ENCODE measurements at regions not wholly inside any gene's neighbourhood (a gene's known extent, or its start where the extent isn't known, plus 50 kb on each side); places are given as distances from the start of the nearest gene placed in this dataset.

GRCh38 chr18:73707035-73707434, 440.6 kb downstream of the FBXO15 start:
- 85% methylated on average over 1 of the region's 1 CpG for WGBS (ENCODE audit: low lambda C conversion rate, missing lambda C conversion rate)
- no peaks in the 10 kb centered on the region for H3K9me2 ChIP-seq (replicated peaks; ENCODE audit: insufficient read depth)
- no peaks in the 10 kb centered on the region for H3K4me1 ChIP-seq (ENCODE audit: insufficient read depth)
- no peaks in the 10 kb centered on the region for H4K20me1 ChIP-seq (ENCODE audit: insufficient read depth, poor library complexity, severe bottlenecking)
- H3K79me2 ChIP-seq, result no peaks in the 10 kb centered on the region
- H3K9me3 ChIP-seq (ENCODE audit: low read depth), result no peaks in the 10 kb centered on the region
- H3K36me3 ChIP-seq (replicated peaks; ENCODE audit: insufficient read depth, low read depth), result no peaks in the 10 kb centered on the region
- no peak overlapping the region for H3K4me2 ChIP-seq
- no peaks in the 10 kb centered on the region for H3K27me3 ChIP-seq
- H3K4me3 ChIP-seq, result no peak overlapping the region
- DNase-seq (ENCODE audit: low spot score), result no peak
- no peak overlapping the region for H2AFZ ChIP-seq
- TF ChIP-seq CTCF (IDR thresholded peaks at IDR 0.05; ENCODE audit: poor library complexity), result no peak
- no peak for TF ChIP-seq EZH2phosphoT487 (IDR thresholded peaks at IDR 0.05; ENCODE audit: low read depth, severe bottlenecking, unreplicated experiment)
- TF ChIP-seq EZH2 (IDR thresholded peaks at IDR 0.05; ENCODE audit: borderline replicate concordance), result no peak
- H3K27ac ChIP-seq, result no peak overlapping the region

GRCh38 chr18:73697353-73697752, 450.3 kb downstream of the FBXO15 start:
- Histone ChIP-seq H2AFZ (no peak overlapping the region), H3K9me3 (ENCODE audit: low read depth) (no peaks in the 10 kb centered on the region), H3K4me1 (ENCODE audit: insufficient read depth) (no peaks in the 10 kb centered on the region), H3K4me3 (no peak overlapping the region), H3K27ac (no peak overlapping the region), H4K20me1 (ENCODE audit: insufficient read depth, poor library complexity, severe bottlenecking) (no peaks in the 10 kb centered on the region), H3K4me2 (no peak overlapping the region), H3K27me3 (no peaks in the 10 kb centered on the region), H3K36me3 (replicated peaks; ENCODE audit: insufficient read depth, low read depth) (no peaks in the 10 kb centered on the region), H3K9me2 (replicated peaks; ENCODE audit: insufficient read depth) (no peaks in the 10 kb centered on the region), H3K79me2 (no peaks in the 10 kb centered on the region)
- WGBS (ENCODE audit: low lambda C conversion rate, missing lambda C conversion rate), result 75% methylated on average over 4 of the region's 4 CpGs
- DNase-seq (ENCODE audit: low spot score), result no peak
- TF ChIP-seq CTCF (IDR thresholded peaks at IDR 0.05; ENCODE audit: poor library complexity) (no peak), EZH2 (IDR thresholded peaks at IDR 0.05; ENCODE audit: borderline replicate concordance) (no peak), EZH2phosphoT487 (IDR thresholded peaks at IDR 0.05; ENCODE audit: low read depth, severe bottlenecking, unreplicated experiment) (no peak)

GRCh38 chr18:73696698-73697097, 450.9 kb downstream of the FBXO15 start:
- Histone ChIP-seq H3K27me3 (no peaks in the 10 kb centered on the region), H2AFZ (no peak overlapping the region)

More at GRCh38 chr18:73696698-73697097, 450.9 kb downstream of the FBXO15 start:
- 60% methylated on average over 1 of the region's 1 CpG for whole genome bisulfite sequencing (ENCODE audit: low lambda C conversion rate, missing lambda C conversion rate)
- no peaks in the 10 kb centered on the region for H3K4me1 ChIP-seq (ENCODE audit: insufficient read depth)
- no peaks in the 10 kb centered on the region for H3K9me3 ChIP-seq (ENCODE audit: low read depth)
- no peaks in the 10 kb centered on the region for H3K36me3 ChIP-seq (replicated peaks; ENCODE audit: insufficient read depth, low read depth)
- DNase-seq (ENCODE audit: low spot score), result no peak
- H3K4me2 ChIP-seq, result no peak overlapping the region
- no peaks in the 10 kb centered on the region for H4K20me1 ChIP-seq (ENCODE audit: insufficient read depth, poor library complexity, severe bottlenecking)
- no peak overlapping the region for H3K4me3 ChIP-seq
- no peaks in the 10 kb centered on the region for H3K9me2 ChIP-seq (replicated peaks; ENCODE audit: insufficient read depth)
- H3K27ac ChIP-seq, result no peak overlapping the region
- no peaks in the 10 kb centered on the region for H3K79me2 ChIP-seq
- TF ChIP-seq EZH2 (IDR thresholded peaks at IDR 0.05; ENCODE audit: borderline replicate concordance), result no peak
- TF ChIP-seq EZH2phosphoT487 (IDR thresholded peaks at IDR 0.05; ENCODE audit: low read depth, severe bottlenecking, unreplicated experiment), result no peak
- no peak for TF ChIP-seq CTCF (IDR thresholded peaks at IDR 0.05; ENCODE audit: poor library complexity)

Data from hepatocyte (in vitro differentiated cells).